ENCODE measurements at regions not wholly inside any gene's neighbourhood (a gene's known extent, or its start where the extent isn't known, plus 50 kb on each side); places are given as distances from the start of the nearest gene placed in this dataset.
"Not testable (repeated sequence)": the region's sequence is repeated elsewhere in the genome, so short reads cannot be mapped to it uniquely, and the experiment has no call there.

DNA sequence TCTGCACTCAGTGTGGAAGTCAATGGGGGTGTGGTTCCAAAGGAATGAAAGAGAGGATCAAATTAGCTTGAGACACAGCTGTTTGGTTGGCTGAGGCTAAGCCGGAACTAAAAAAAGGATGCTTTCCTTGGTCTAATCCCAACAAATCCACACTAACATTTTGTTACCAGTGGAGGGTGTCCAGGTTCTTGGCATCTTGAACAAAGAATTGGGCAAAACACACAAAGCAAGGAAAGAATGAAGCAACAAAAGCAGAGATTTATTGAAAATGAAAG is 278.6 kb upstream of the PLET1 start:
- peaks cover 32% of the 10 kb centered on the region for H3K4me1 ChIP-seq (ENCODE audit: insufficient read depth, low read length)
- CTCF ChIA-PET (ENCODE audit: partially characterized antibody); H3K27ac ChIP-seq (ENCODE audit: low read depth, low read length); intact Hi-C loops (cut with micrococcal nuclease); H3K27me3 ChIP-seq (ENCODE audit: insufficient read depth, low read length); H3K4me3 ChIP-seq (ENCODE audit: low read length in 2 of 2); H3K9me3 Mint-ChIP-seq; H3K36me3 ChIP-seq (ENCODE audit: insufficient read depth, low read length); H3K4me3 Mint-ChIP-seq; H3K27ac Mint-ChIP-seq; H3K36me3 Mint-ChIP-seq; DNase-seq; POLR2A ChIA-PET (ENCODE audit: partially characterized antibody); H3K9me3 ChIP-seq (ENCODE audit: control insufficient read depth in 1 of 2, low read length in 2 of 2): not testable (repeated sequence)
- Mint-ChIP-seq H3K4me1 (peaks cover 18 to 58% (median 48%) of the 10 kb centered on the region in 4 donors), H3K27me3 (peaks cover 6 to 12% of the 10 kb centered on the region in 2 donors)

DNA sequence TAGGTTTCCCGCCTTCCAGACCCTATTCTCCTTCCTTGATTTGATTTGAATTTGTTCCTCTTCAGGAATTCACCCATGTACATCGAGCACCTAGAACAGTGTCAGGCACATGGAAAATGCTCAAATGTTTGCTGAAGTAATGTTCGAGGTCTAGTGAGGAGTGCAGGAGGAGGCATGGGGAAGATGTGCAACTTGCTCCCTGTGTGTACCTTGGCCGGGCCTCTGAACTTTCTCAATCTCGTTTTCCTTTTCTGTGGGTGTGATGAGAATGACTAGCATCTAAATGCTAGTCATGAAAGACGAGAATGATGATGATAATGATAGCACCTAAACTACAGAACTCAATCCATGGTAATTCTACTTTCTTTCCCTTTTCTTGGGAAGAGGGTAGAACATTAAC is 279.1 kb upstream of the PLET1 start:
- H3K4me1 ChIP-seq (ENCODE audit: insufficient read depth, low read length) = peaks cover 32% of the 10 kb centered on the region
- H3K4me1 Mint-ChIP-seq = peaks cover 18 to 62% (median 49%) of the 10 kb centered on the region in 4 donors
- DNase-seq = no peak
- peaks cover 6 to 10% of the 10 kb centered on the region in 2 donors for H3K27me3 Mint-ChIP-seq
- no peak overlapping the region for H3K27ac ChIP-seq (ENCODE audit: low read depth, low read length)
- peak overlapping the region in 5 of 7 donors; percentile 6 to 49 (median 19) for H3K27ac Mint-ChIP-seq
- peaks cover 0 to 5% (median 0%) of the 10 kb centered on the region in 8 donors for H3K9me3 Mint-ChIP-seq
- CTCF ChIA-PET (ENCODE audit: partially characterized antibody) = interaction anchor here (1.0 to 1.9 kb wide), 3 partner anchors 11 to 16 kb away, joined by 3 to 12 read pairs (median 3); no protein-coding TSS in a partner anchor
- no peak overlapping the region for H3K4me3 ChIP-seq (ENCODE audit: low read length in 2 of 2)
- no peaks in the 10 kb centered on the region for H3K27me3 ChIP-seq (ENCODE audit: insufficient read depth, low read length)
- peak overlapping the region in 5 of 8 donors; percentile 8 to 56 (median 48) for H3K4me3 Mint-ChIP-seq
- no peaks in the 10 kb centered on the region for H3K36me3 ChIP-seq (ENCODE audit: insufficient read depth, low read length)
- intact Hi-C loops (cut with micrococcal nuclease) = no loop called here
- POLR2A ChIA-PET (ENCODE audit: partially characterized antibody) = interaction anchor here (0.7 to 1.7 kb wide), 3 partner anchors 11 to 22 kb away, joined by 3 to 5 read pairs (median 3); no protein-coding TSS in a partner anchor
- H3K36me3 Mint-ChIP-seq = no peaks in the 10 kb centered on the region
- H3K9me3 ChIP-seq (ENCODE audit: control insufficient read depth in 1 of 2, low read length in 2 of 2) = no peaks in the 10 kb centered on the region

DNA sequence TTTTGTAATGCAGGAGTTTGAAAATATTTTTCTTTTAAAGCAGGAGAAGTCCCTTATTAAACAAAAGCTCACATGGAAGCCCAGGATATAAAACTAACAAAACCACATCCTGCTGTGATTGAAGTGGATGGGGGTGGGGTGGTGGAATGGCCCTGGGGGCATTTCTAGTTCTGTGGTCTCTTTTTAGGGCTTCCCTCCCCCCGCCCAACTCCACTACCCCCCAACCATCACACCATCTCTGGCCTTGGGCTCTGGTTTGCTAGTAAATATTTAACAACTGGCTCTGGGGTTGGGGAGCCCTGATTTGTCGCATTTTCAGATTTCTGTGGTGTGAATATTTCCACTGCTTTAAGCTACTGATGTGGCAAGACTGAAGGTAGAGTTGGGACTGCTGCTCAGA is 279.6 kb upstream of the PLET1 start:
- ChIA-PET POLR2A (ENCODE audit: partially characterized antibody) (interaction anchor here (0.7 to 1.7 kb wide), 4 partner anchors 11 to 22 kb away, joined by 3 to 5 read pairs (median 3); no protein-coding TSS in a partner anchor), CTCF (ENCODE audit: partially characterized antibody) (interaction anchor here (1.0 to 1.9 kb wide), 3 partner anchors 11 to 17 kb away, joined by 3 to 12 read pairs (median 3); no protein-coding TSS in a partner anchor)
- peaks cover 18 to 63% (median 50%) of the 10 kb centered on the region in 4 donors for H3K4me1 Mint-ChIP-seq
- peaks cover 0 to 3% (median 0%) of the 10 kb centered on the region in 8 donors for H3K9me3 Mint-ChIP-seq
- H3K4me1 ChIP-seq (ENCODE audit: insufficient read depth, low read length) = peaks cover 32% of the 10 kb centered on the region
- no peak overlapping the region for H3K27ac ChIP-seq (ENCODE audit: low read depth, low read length)
- no peaks in the 10 kb centered on the region for H3K27me3 ChIP-seq (ENCODE audit: insufficient read depth, low read length)
- peaks cover 4 to 10% of the 10 kb centered on the region in 2 donors for H3K27me3 Mint-ChIP-seq
- H3K4me3 Mint-ChIP-seq = peak overlapping the region in 5 of 8 donors; percentile 8 to 56 (median 48)
- peak overlapping the region in 2 of 7 donors; percentile 6 to 44 for H3K27ac Mint-ChIP-seq
- no peak for DNase-seq
- no peaks in the 10 kb centered on the region for H3K36me3 ChIP-seq (ENCODE audit: insufficient read depth, low read length)
- H3K4me3 ChIP-seq (ENCODE audit: low read length in 2 of 2) = no peak overlapping the region
- intact Hi-C loops (cut with micrococcal nuclease) = no loop called here
- no peaks in the 10 kb centered on the region for H3K36me3 Mint-ChIP-seq
- no peaks in the 10 kb centered on the region for H3K9me3 ChIP-seq (ENCODE audit: control insufficient read depth in 1 of 2, low read length in 2 of 2)

DNA sequence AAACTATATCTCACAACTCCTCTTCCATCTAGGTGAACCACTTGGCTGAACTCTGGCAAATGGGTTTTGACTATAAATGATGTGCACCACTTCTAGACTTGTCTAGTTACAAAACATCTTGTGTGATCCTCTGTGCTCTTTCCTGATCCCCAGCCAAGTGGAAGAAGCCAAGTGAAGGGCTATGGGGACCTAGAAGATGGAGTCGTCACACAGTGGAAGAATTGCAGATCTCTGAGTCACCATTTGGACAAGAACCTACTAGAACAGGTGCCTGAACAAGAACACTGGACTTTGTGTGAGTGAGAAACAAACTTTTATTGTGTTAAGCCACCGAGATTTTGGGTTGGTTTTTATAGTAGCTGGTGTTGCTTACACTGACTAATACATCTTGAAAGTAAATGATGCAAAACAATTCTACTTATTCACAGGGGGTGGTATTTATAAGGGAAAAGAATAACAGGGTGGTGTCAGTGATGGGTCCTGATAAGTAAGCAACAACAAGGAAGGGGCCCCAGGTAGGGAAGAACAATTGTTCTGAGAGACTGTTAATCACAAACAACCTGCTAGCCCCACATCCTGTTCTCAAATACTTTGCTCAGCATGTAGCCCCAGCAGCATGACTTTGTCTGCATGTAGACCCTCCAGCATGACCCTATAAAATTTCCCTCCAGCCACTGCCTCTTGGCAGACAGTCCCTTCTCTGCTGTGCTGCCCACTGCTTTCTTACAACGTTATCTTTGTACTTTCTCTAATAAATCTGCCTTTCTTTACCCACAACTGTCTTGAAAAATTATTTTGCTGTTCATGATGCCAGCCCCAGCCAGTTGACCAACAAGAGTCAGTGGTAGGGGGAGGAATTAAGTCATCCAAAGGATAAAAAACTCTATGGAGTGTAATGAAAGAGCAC is 280.7 kb upstream of the PLET1 start:
- ChIA-PET POLR2A (ENCODE audit: partially characterized antibody) (interaction anchor here (1.0 to 1.7 kb wide), 2 partner anchors 14 to 15 kb away, joined by 3 to 5 read pairs; no protein-coding TSS in a partner anchor), CTCF (ENCODE audit: partially characterized antibody) (interaction anchor here (1.2 to 1.9 kb wide), 3 partner anchors 14 to 19 kb away, joined by 4 to 12 read pairs (median 4); no protein-coding TSS in a partner anchor)
- Mint-ChIP-seq H3K27me3 (peaks cover 2 to 8% of the 10 kb centered on the region in 2 donors), H3K9me3 (peaks cover 0 to 3% (median 0%) of the 10 kb centered on the region in 8 donors), H3K4me1 (peaks cover 18 to 63% (median 51%) of the 10 kb centered on the region in 4 donors), H3K27ac (peak overlapping the region in 6 of 7 donors; percentile 8 to 83 (median 60)), H3K4me3 (peak overlapping the region in 6 of 8 donors; percentile 3 to 51 (median 24)), H3K36me3 (no peaks in the 10 kb centered on the region)
- peaks cover 32% of the 10 kb centered on the region for H3K4me1 ChIP-seq (ENCODE audit: insufficient read depth, low read length)
- intact Hi-C loops (cut with micrococcal nuclease) = no loop called here
- H3K9me3 ChIP-seq (ENCODE audit: control insufficient read depth in 1 of 2, low read length in 2 of 2) = no peaks in the 10 kb centered on the region
- no peak overlapping the region for H3K4me3 ChIP-seq (ENCODE audit: low read length in 2 of 2)
- H3K36me3 ChIP-seq (ENCODE audit: insufficient read depth, low read length) = no peaks in the 10 kb centered on the region
- no peaks in the 10 kb centered on the region for H3K27me3 ChIP-seq (ENCODE audit: insufficient read depth, low read length)
- no peak overlapping the region for H3K27ac ChIP-seq (ENCODE audit: low read depth, low read length)
- DNase-seq = no peak

DNA sequence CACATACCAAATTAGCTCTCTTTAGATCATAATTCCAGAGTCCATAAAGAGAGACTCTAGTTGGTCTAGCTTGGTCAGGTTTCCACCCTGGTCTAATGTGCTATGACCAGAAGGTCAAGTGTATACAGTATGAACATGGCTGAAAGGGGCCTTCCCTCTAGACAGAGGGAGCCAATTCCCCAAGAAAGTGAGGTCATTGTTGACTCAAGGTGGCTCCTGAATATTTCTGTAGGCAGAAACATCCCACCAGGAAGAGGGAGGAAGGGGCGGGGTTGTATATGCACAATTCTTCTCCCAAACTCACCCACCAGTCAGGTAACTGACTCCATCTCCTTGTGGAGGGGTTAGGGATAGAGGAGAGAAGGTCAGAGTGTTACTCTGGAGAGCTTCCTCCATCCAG is 281.8 kb upstream of the PLET1 start:
- CTCF ChIA-PET (ENCODE audit: partially characterized antibody) = interaction anchor here (1.2 to 1.6 kb wide), 2 partner anchors 13 to 20 kb away, joined by 4 read pairs; no protein-coding TSS in a partner anchor
- intact Hi-C loops (cut with micrococcal nuclease) = no loop called here
- H3K9me3 Mint-ChIP-seq = no peaks in the 10 kb centered on the region
- Histone ChIP-seq H3K36me3 (ENCODE audit: insufficient read depth, low read length) (no peaks in the 10 kb centered on the region), H3K4me1 (ENCODE audit: insufficient read depth, low read length) (peaks cover 32% of the 10 kb centered on the region), H3K9me3 (ENCODE audit: control insufficient read depth in 1 of 2, low read length in 2 of 2) (no peaks in the 10 kb centered on the region), H3K4me3 (ENCODE audit: low read length in 2 of 2) (no peak overlapping the region), H3K27me3 (ENCODE audit: insufficient read depth, low read length) (no peaks in the 10 kb centered on the region), H3K27ac (ENCODE audit: low read depth, low read length) (no peak overlapping the region)
- H3K4me3 Mint-ChIP-seq = peak overlapping the region in 3 of 8 donors; percentile 9 to 50 (median 41)
- no peak for DNase-seq
- peaks cover 18 to 63% (median 50%) of the 10 kb centered on the region in 4 donors for H3K4me1 Mint-ChIP-seq
- POLR2A ChIA-PET (ENCODE audit: partially characterized antibody) = no interaction called here
- H3K36me3 Mint-ChIP-seq = no peaks in the 10 kb centered on the region
- peaks cover 0 to 5% of the 10 kb centered on the region in 2 donors for H3K27me3 Mint-ChIP-seq
- H3K27ac Mint-ChIP-seq = peak overlapping the region in 2 of 7 donors; percentile 52 to 62

DNA sequence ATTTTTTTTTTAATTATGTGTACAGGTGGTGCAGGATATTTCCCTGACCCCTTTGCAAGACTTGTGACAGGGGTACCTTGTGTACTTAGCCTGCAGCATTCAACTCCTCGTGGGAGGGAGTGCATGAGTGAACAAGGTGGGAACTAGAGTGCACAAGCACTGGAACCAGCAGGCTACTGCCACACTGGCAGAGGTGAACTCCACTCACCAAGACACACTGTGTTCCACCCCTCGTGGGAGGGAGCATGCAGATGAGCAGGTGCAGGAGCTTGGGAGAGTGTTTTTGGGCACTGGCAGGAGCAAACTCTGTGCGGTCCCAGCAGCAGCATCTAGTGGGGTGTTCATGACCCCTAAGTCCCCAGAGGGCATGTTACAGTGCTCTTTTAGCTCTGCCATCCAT is 282.7 kb upstream of the PLET1 start:
- CTCF ChIA-PET (ENCODE audit: partially characterized antibody) = interaction anchor here (5.3 kb wide), 1 partner anchor 13 kb away, joined by 36 read pairs; no protein-coding TSS in a partner anchor
- intact Hi-C loops (cut with micrococcal nuclease) = no loop called here
- H3K27me3 ChIP-seq (ENCODE audit: insufficient read depth, low read length) = no peaks in the 10 kb centered on the region
- H3K9me3 Mint-ChIP-seq = no peaks in the 10 kb centered on the region
- POLR2A ChIA-PET (ENCODE audit: partially characterized antibody) = interaction anchor here (0.9 kb wide), 1 partner anchor 27 kb away, joined by 3 read pairs; no protein-coding TSS in a partner anchor
- no peaks in the 10 kb centered on the region for H3K36me3 Mint-ChIP-seq
- no peak for DNase-seq
- H3K4me1 ChIP-seq (ENCODE audit: insufficient read depth, low read length) = peaks cover 32% of the 10 kb centered on the region
- no peak overlapping the region for H3K27ac ChIP-seq (ENCODE audit: low read depth, low read length)
- peak overlapping the region in 4 of 7 donors; percentile 25 to 62 (median 34) for H3K27ac Mint-ChIP-seq
- no peaks in the 10 kb centered on the region for H3K9me3 ChIP-seq (ENCODE audit: control insufficient read depth in 1 of 2, low read length in 2 of 2)
- no peak overlapping the region for H3K4me3 Mint-ChIP-seq
- no peak overlapping the region for H3K4me3 ChIP-seq (ENCODE audit: low read length in 2 of 2)
- H3K36me3 ChIP-seq (ENCODE audit: insufficient read depth, low read length) = no peaks in the 10 kb centered on the region
- H3K27me3 Mint-ChIP-seq = peaks cover 0 to 5% of the 10 kb centered on the region in 2 donors
- H3K4me1 Mint-ChIP-seq = peaks cover 17 to 58% (median 46%) of the 10 kb centered on the region in 4 donors

DNA sequence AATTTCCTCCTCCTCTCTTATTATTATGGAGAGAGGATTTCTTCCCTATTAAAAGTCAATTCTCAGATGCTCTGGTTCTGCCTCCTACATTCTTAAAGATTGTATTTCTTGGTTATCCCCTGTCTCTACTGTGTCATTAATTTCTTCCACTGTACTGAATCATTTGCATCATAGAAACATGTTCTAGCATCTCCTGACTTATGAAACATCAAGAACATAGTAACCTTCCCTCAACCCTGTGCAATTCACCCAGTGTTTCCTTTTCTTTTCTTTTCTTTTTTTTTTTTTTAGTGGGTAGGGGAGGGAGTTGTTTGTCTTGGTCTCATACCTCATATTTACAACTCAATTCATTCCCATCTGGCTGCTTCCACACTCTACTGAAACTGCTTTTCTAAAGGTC is 288.0 kb upstream of the PLET1 start:
- ChIA-PET CTCF (ENCODE audit: partially characterized antibody) (interaction anchor here (5.3 kb wide), 1 partner anchor 8 kb away, joined by 36 read pairs; no protein-coding TSS in a partner anchor), POLR2A (ENCODE audit: partially characterized antibody) (interaction anchor here (1.0 kb wide), 1 partner anchor 765 kb away, joined by 3 read pairs; the partner anchor contains the start of gene TTC12)
- Histone ChIP-seq H3K4me1 (ENCODE audit: insufficient read depth, low read length) (no peaks in the 10 kb centered on the region), H3K27ac (ENCODE audit: low read depth, low read length) (no peak overlapping the region), H3K9me3 (ENCODE audit: control insufficient read depth in 1 of 2, low read length in 2 of 2) (no peaks in the 10 kb centered on the region), H3K27me3 (ENCODE audit: insufficient read depth, low read length) (no peaks in the 10 kb centered on the region), H3K4me3 (ENCODE audit: low read length in 2 of 2) (no peak overlapping the region), H3K36me3 (ENCODE audit: insufficient read depth, low read length) (no peaks in the 10 kb centered on the region)
- no peaks in the 10 kb centered on the region for H3K36me3 Mint-ChIP-seq
- peaks cover 0 to 10% (median 7%) of the 10 kb centered on the region in 4 donors for H3K4me1 Mint-ChIP-seq
- H3K4me3 Mint-ChIP-seq = no peak overlapping the region
- intact Hi-C loops (cut with micrococcal nuclease) = no loop called here
- H3K27ac Mint-ChIP-seq = no peak overlapping the region
- peaks cover 3 to 4% of the 10 kb centered on the region in 2 donors for H3K27me3 Mint-ChIP-seq
- no peak for DNase-seq
- peaks cover 0 to 2% (median 0%) of the 10 kb centered on the region in 8 donors for H3K9me3 Mint-ChIP-seq
